Endodermal cell (in vitro differentiated cells): ENCODE measurements at regions not wholly inside any gene's neighbourhood (a gene's known extent, or its start where the extent isn't known, plus 50 kb on each side); places are given as distances from the start of the nearest gene placed in this dataset.
A peak's percentile ranks its signal among the peaks of the same experiment; 100 is the strongest.

Experiments
- DNase-seq: peaks from one replicate; pipeline ENCODE4 v3.0.0-alpha.2; 2017
- H3K27ac ChIP-seq: 2 replicates; pipeline ENCODE4 v1.5.1; 2013; ENCODE audit warnings: mild to moderate bottlenecking, low read depth, low read length, moderate library complexity
- H3K27me3 ChIP-seq: 2 replicates; pipeline ENCODE4 v1.6.1; 2013; ENCODE audit warnings: mild to moderate bottlenecking, low read length, moderate library complexity; ENCODE audit not compliant: insufficient read depth, control insufficient read depth, poor library complexity, severe bottlenecking
- H3K36me3 ChIP-seq: 2 replicates; pipeline ENCODE4 v1.7.0; 2013; ENCODE audit warnings: mild to moderate bottlenecking, low read length, moderate library complexity; ENCODE audit not compliant: control insufficient read depth, insufficient read depth
- H3K4me1 ChIP-seq: one replicate; pipeline ENCODE4 v1.7.0; 2013; ENCODE audit warnings: low read length; ENCODE audit not compliant: control insufficient read depth, insufficient read depth
- H3K4me3 ChIP-seq: 2 replicates; pipeline ENCODE4 v1.5.1; 2013; ENCODE audit warnings: mild to moderate bottlenecking, low read length, moderate library complexity
- H3K9ac ChIP-seq: 2 replicates; pipeline ENCODE4 v1.6.1; 2013; ENCODE audit warnings: mild to moderate bottlenecking, low read length, moderate library complexity; ENCODE audit not compliant: poor library complexity, severe bottlenecking; ENCODE audit errors: extremely low read depth
- H3K9me3 ChIP-seq: 2 replicates; pipeline ENCODE4 v1.6.1; 2013; ENCODE audit warnings: mild to moderate bottlenecking, low read length, moderate library complexity; ENCODE audit not compliant: control insufficient read depth
- H3K27ac Mint-ChIP-seq: 2 replicates; pipeline ENCODE4 v1.8.0; 2020; ENCODE audit warnings: mixed read lengths
- H3K27me3 Mint-ChIP-seq: 2 replicates; pipeline ENCODE4 v1.8.0; 2021; ENCODE audit warnings: mild to moderate bottlenecking, mixed read lengths; ENCODE audit not compliant: insufficient read depth
- H3K36me3 Mint-ChIP-seq: 2 replicates; pipeline ENCODE4 v1.8.0; 2020; ENCODE audit warnings: low read depth, mixed read lengths
- H3K4me1 Mint-ChIP-seq: 2 replicates; pipeline ENCODE4 v1.8.0; 2020; ENCODE audit warnings: mixed read lengths
- H3K4me3 Mint-ChIP-seq: 2 replicates; pipeline ENCODE4 v1.8.0; 2020; ENCODE audit warnings: mild to moderate bottlenecking, moderate library complexity, mixed read lengths
- H3K9me3 Mint-ChIP-seq: 2 replicates; pipeline ENCODE4 v1.8.0; 2020; ENCODE audit warnings: mild to moderate bottlenecking, mixed read lengths
- WGBS, 2 experiments: methylation state at CpG; one replicate each; pipeline versions ENCODE4 v1.1.5 to v1.1.7; 2013; ENCODE audit warnings: missing lambda C conversion rate in 2 of 2, mixed read lengths in 1 of 2; ENCODE audit not compliant: insufficient coverage in 1 of 2, insufficient read length in 1 of 2; 5-methylcytosine and 5-hydroxymethylcytosine counted together
- TF ChIP-seq, protein P1 (sequence below): fragments of 200-600 bp; sonication (generic); conservative IDR thresholded peaks from 2 replicates; pipeline ENCODE4 v1.5.0; 2021; ENCODE audit warnings: antibody characterized with exemption, mild to moderate bottlenecking

DNA sequence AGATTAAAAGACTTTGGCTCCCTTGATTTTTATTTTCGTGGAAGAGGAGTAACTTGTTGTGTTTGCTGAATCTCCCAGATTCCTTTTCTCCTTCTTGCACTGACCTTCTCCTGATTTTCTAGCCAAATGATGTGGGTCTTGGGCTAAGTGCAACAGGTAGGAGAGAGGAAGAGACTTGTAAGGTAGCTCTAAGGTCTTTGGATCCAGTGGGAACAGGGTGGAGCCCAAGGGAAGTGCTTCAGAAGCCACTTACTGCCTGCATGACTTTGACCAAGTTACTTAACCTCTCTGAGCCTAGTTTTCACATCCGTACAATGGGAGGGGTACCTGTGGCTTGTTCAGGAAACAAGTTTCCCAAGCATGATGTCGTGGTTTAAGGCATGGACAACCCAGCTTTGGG is 111.3 kb upstream of the IRX3 start:
- no peak overlapping the region for H3K9ac ChIP-seq
- H3K4me1 Mint-ChIP-seq = no peaks in the 10 kb centered on the region
- no peak overlapping the region for H3K4me3 Mint-ChIP-seq
- no peaks in the 10 kb centered on the region for H3K36me3 ChIP-seq
- H3K27me3 ChIP-seq = no peaks in the 10 kb centered on the region
- TF ChIP-seq, protein P1, sequence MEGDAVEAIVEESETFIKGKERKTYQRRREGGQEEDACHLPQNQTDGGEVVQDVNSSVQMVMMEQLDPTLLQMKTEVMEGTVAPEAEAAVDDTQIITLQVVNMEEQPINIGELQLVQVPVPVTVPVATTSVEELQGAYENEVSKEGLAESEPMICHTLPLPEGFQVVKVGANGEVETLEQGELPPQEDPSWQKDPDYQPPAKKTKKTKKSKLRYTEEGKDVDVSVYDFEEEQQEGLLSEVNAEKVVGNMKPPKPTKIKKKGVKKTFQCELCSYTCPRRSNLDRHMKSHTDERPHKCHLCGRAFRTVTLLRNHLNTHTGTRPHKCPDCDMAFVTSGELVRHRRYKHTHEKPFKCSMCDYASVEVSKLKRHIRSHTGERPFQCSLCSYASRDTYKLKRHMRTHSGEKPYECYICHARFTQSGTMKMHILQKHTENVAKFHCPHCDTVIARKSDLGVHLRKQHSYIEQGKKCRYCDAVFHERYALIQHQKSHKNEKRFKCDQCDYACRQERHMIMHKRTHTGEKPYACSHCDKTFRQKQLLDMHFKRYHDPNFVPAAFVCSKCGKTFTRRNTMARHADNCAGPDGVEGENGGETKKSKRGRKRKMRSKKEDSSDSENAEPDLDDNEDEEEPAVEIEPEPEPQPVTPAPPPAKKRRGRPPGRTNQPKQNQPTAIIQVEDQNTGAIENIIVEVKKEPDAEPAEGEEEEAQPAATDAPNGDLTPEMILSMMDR = no peak
- no peak overlapping the region for H3K27ac ChIP-seq
- no peaks in the 10 kb centered on the region for H3K9me3 Mint-ChIP-seq
- no peak overlapping the region for H3K27ac Mint-ChIP-seq
- DNase-seq = peak; percentile 3
- no peak overlapping the region for H3K4me3 ChIP-seq
- 33 to 71% methylated on average over 1 to 3 of the region's 3 CpGs for WGBS, 2 experiments
- H3K27me3 Mint-ChIP-seq = peaks cover 7% of the 10 kb centered on the region
- H3K36me3 Mint-ChIP-seq = no peaks in the 10 kb centered on the region
- no peaks in the 10 kb centered on the region for H3K4me1 ChIP-seq
- no peaks in the 10 kb centered on the region for H3K9me3 ChIP-seq

DNA sequence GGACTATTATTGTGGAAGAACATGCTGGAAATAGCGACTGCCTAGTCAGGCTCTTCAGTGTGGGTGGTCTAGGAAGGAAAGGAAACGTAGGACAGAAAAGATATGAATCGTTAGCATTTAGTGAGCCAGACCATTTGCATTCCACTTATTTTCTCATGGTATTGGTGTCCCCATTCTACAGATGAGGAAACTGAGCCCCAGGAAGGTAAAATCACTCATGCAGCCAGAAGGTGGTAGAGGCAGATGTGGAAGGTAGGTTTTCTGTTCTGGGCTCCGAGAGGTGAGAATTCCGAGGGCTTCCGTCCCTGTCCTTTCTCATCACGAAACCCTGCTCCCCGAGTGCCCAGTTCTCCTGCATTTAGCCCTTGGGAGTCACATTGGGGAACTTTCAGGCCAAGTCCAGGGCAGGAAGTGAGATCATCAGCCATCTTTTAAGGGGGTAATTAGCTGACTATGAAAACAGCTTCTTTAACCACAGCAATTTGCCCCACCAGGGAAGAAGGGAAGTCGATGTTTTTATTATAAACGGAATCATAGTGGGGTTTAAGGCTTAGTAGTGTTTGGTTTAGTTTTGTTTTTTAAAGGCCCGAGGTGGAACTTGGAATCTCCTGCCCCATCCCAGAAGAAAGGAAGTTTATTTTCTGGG is 110.7 kb upstream of the IRX3 start:
- Mint-ChIP-seq H3K36me3 (no peaks in the 10 kb centered on the region), H3K4me3 (no peak overlapping the region)
- no peaks in the 10 kb centered on the region for H3K4me1 ChIP-seq

DNA sequence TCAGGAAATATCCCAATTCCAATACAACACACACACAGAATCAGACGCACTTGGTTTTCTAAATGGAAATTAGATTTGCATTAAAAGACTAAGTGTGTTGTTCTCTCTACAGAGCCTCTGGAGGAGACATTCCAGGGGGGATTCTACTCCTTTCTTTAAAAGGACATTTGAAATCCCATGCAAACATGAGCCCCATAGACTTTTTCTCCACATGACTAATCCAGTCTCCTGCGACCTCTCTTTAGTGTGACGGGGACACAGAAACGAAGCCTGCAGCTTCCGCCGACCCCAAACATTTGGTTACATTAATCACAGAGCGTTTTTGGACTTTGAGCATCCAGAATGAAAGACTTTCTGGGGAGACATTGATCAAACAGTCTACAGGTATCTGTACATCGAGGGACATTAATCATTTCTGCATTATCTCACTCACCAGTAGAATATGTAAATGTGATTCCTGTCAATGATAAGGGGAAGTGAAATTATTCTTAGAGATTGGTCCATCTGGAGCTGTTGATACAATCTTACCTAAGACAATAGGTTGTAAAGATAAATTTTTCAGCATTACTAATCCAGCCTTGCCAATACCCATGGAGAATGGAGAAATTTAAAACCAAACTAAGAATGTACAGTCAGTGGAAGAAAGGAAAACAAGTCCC is 103.4 kb upstream of the IRX3 start:
- peak; percentile 7 for DNase-seq
- 81 to 93% methylated on average over 5 to 6 of the region's 8 CpGs for WGBS, 2 experiments
- Mint-ChIP-seq H3K4me3 (no peak overlapping the region), H3K9me3 (no peaks in the 10 kb centered on the region), H3K27ac (no peak overlapping the region), H3K4me1 (peaks cover 7% of the 10 kb centered on the region), H3K27me3 (peaks cover 3% of the 10 kb centered on the region), H3K36me3 (no peaks in the 10 kb centered on the region)
- no peaks in the 10 kb centered on the region for H3K9me3 ChIP-seq
- no peaks in the 10 kb centered on the region for H3K27me3 ChIP-seq
- H3K36me3 ChIP-seq = no peaks in the 10 kb centered on the region
- H3K4me3 ChIP-seq = no peak overlapping the region
- H3K9ac ChIP-seq = no peak overlapping the region
- TF ChIP-seq, protein P1 = no peak
- H3K4me1 ChIP-seq = no peaks in the 10 kb centered on the region
- H3K27ac ChIP-seq = no peak overlapping the region

More for the DNA sequence above, 110.7 kb upstream of the IRX3 start:
- 92 to 93% methylated on average over 6 to 11 of the region's 11 CpGs for WGBS, 2 experiments
- H3K9me3 ChIP-seq = no peaks in the 10 kb centered on the region
- Mint-ChIP-seq H3K4me1 (no peaks in the 10 kb centered on the region), H3K27me3 (peaks cover 4% of the 10 kb centered on the region), H3K27ac (no peak overlapping the region), H3K9me3 (no peaks in the 10 kb centered on the region)
- TF ChIP-seq, protein P1 = no peak
- H3K27me3 ChIP-seq = no peaks in the 10 kb centered on the region
- no peak overlapping the region for H3K27ac ChIP-seq
- H3K36me3 ChIP-seq = no peaks in the 10 kb centered on the region
- H3K4me3 ChIP-seq = no peak overlapping the region
- DNase-seq = peak; percentile 19
- no peak overlapping the region for H3K9ac ChIP-seq
